ENCODE measurements at regions not wholly inside any gene's neighbourhood (a gene's known extent, or its start where the extent isn't known, plus 50 kb on each side); places are given as distances from the start of the nearest gene placed in this dataset.

DNA sequence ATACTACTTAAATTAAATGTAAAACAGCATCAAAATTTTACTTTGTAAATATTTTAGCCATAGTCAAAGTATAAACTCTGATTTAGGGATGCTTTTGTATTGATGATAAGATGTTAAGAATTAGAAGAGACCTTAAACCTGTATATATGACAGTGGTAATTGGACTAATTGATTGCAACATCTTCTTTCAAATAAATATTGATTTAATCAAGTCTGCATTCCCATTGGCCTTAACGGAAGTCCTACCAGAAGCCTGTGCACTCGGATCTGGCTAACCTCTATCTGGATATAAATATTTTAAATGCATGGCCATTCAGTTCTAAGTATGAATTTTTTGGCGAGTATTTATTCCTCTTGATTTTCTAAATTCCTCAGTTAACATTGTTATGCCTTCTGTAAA, 856.1 kb downstream of the USP25 start:
- Histone ChIP-seq H3K4me1 (peaks cover 0 to 42% (median 21%) of the 10 kb centered on the region in 12 donors), H3K27me3 (no peaks in the 10 kb centered on the region), H3K4me3 (no peak overlapping the region), H3K9me3 (no peaks in the 10 kb centered on the region), H3K27ac (peak overlapping the region in 5 of 12 donors; percentile 39 to 76 (median 68)), H3K36me3 (no peaks in the 10 kb centered on the region)
- intact Hi-C loops (cut with DNase I), result loop anchor here in 5 of 10 donors (5.0 to 10.0 kb wide), 6 partner anchors 51 to 169 kb away; no protein-coding TSS in a partner anchor
- TF ChIP-seq POLR2A (IDR thresholded peaks at IDR 0.05), result no peak
- TF ChIP-seq, protein P1, sequence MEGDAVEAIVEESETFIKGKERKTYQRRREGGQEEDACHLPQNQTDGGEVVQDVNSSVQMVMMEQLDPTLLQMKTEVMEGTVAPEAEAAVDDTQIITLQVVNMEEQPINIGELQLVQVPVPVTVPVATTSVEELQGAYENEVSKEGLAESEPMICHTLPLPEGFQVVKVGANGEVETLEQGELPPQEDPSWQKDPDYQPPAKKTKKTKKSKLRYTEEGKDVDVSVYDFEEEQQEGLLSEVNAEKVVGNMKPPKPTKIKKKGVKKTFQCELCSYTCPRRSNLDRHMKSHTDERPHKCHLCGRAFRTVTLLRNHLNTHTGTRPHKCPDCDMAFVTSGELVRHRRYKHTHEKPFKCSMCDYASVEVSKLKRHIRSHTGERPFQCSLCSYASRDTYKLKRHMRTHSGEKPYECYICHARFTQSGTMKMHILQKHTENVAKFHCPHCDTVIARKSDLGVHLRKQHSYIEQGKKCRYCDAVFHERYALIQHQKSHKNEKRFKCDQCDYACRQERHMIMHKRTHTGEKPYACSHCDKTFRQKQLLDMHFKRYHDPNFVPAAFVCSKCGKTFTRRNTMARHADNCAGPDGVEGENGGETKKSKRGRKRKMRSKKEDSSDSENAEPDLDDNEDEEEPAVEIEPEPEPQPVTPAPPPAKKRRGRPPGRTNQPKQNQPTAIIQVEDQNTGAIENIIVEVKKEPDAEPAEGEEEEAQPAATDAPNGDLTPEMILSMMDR (IDR thresholded peaks at IDR 0.05), result no peak
- ATAC-seq (no peak), DNase-seq (no peak)
- 69 to 84% (median 76%) methylated on average over 3 of the region's 3 CpGs for WGBS, 4 donors

DNA sequence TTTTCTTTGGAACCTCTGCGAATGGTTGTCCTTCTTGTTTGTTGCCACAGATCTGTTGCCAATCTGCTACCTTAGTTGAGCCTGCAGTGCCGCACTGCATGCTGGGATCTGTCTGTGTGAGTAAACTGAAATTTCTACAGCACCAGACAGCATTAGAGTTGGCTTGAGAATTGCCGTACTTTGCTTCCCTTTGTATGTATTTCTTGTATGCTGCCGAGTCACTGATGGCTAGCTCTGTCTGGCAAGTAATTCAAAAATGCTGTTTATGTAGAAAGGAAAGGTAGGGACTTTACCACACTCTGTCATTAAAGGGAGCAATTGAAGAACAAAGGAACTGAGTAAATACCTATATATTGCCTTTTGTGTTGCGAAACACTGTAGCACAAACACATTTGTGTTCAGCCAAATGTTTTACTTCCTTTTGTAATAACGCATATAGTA, 857.4 kb downstream of the USP25 start:
- intact Hi-C loops (cut with DNase I), result loop anchor here in 5 of 10 donors (5.0 to 10.0 kb wide), 6 partner anchors 52 to 170 kb away; no protein-coding TSS in a partner anchor
- Histone ChIP-seq H3K27me3 (no peaks in the 10 kb centered on the region), H3K27ac (peak overlapping the region; percentile 5 to 76 (median 60)), H3K36me3 (no peaks in the 10 kb centered on the region), H3K9me3 (no peaks in the 10 kb centered on the region), H3K4me1 (peaks cover 0 to 42% (median 19%) of the 10 kb centered on the region in 12 donors), H3K4me3 (peak overlapping the region in 10 of 12 donors; percentile 18 to 53 (median 37))
- WGBS, 4 donors, result 33 to 43% (median 43%) methylated on average over 6 of the region's 6 CpGs
- ATAC-seq (peak; percentile 54 to 76 (median 74)), DNase-seq (peak; percentile 30 to 66 (median 58))
- TF ChIP-seq POLR2A (IDR thresholded peaks at IDR 0.05), result no peak

DNA sequence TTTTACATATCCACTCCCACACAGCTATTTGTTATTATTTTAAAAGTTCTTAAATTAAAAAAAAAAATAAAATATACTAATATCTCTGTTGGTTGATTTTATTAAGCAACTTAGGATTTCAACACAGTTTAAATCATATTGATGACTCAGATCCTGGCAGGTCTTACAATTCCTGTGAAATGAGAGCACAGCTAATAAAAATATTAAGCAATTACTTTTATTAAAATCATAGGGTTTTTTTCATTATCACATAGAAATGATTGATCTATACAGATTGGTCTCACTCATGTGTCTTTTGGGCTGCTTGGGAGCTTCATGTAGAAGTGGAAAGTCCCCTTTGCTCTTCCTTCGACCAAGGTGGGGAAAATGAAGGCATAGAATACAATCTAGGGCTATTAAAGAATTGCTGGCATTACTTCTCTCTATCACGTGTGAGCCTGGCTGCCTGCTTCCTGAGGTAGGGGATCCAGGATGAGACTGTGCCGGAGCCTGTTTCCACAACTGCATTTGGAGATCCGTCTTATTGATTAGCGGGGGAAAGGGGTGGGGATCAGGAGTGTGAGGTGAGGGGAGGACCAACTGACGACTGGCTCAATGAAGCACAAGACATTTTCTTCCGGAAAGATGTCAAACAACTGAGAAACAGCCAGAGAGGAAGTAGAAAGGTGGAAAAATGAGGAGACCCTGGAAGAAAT, 858.0 kb downstream of the USP25 start:
- H3K36me3 ChIP-seq, result no peaks in the 10 kb centered on the region
- ATAC-seq, result peak; percentile 11 to 65 (median 36)
- H3K27me3 ChIP-seq, result no peaks in the 10 kb centered on the region
- intact Hi-C loops (cut with DNase I), result loop anchor here in 5 of 10 donors (5.0 to 10.0 kb wide), 6 partner anchors 53 to 171 kb away; no protein-coding TSS in a partner anchor
- H3K4me1 ChIP-seq, result peaks cover 0 to 40% (median 19%) of the 10 kb centered on the region in 12 donors
- peak in 1 of 5 donors; percentile 26 for DNase-seq
- peak overlapping the region in 11 of 12 donors; percentile 16 to 53 (median 45) for H3K4me3 ChIP-seq
- WGBS, 4 donors, result 12 to 24% (median 17%) methylated on average over 7 of the region's 7 CpGs
- H3K9me3 ChIP-seq, result no peaks in the 10 kb centered on the region
- no peak for TF ChIP-seq POLR2A (IDR thresholded peaks at IDR 0.05)
- TF ChIP-seq, protein P1 (IDR thresholded peaks at IDR 0.05), result no peak
- H3K27ac ChIP-seq, result peak overlapping the region in 11 of 12 donors; percentile 33 to 76 (median 67)

DNA sequence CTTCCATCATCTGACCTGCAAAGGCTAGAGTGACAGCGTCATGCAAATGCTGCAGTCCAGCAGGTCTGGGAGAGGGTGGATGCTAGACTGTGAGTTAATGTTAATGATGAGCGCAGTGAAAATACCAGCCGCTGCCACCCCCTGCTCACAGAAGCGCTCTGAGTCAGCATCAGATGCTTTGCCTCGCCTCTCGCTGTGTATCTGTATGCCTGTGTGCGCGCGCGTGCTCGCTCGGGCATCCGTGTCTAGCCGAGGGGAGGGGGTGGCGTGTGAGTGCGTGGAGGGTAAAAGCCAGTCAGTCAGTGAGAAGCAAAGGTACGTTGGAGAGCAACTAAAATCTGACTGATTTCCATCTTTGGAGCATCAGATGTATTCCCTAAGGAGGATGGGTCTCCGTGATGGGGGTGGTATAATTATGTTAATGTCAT, 858.7 kb downstream of the USP25 start:
- H3K27ac ChIP-seq, result peak overlapping the region in 11 of 12 donors; percentile 33 to 76 (median 67)
- H3K4me1 ChIP-seq, result peaks cover 0 to 40% (median 19%) of the 10 kb centered on the region in 12 donors
- H3K27me3 ChIP-seq, result no peaks in the 10 kb centered on the region
- H3K36me3 ChIP-seq, result no peaks in the 10 kb centered on the region
- no peaks in the 10 kb centered on the region for H3K9me3 ChIP-seq
- TF ChIP-seq POLR2A (IDR thresholded peaks at IDR 0.05), result no peak
- TF ChIP-seq, protein P1 (IDR thresholded peaks at IDR 0.05), result no peak
- peak overlapping the region in 11 of 12 donors; percentile 16 to 53 (median 45) for H3K4me3 ChIP-seq
- peak; percentile 45 to 74 (median 59) for DNase-seq
- WGBS, 4 donors, result 20 to 26% (median 25%) methylated on average over 18 of the region's 18 CpGs
- ATAC-seq, result peak; percentile 79 to 94 (median 90)
- intact Hi-C loops (cut with DNase I), result loop anchor here in 5 of 10 donors (5.0 to 10.0 kb wide), 6 partner anchors 54 to 171 kb away; no protein-coding TSS in a partner anchor

Data from heart left ventricle (tissue), 16 donors.